ENCODE measurements at regions not wholly inside any gene's neighbourhood (a gene's known extent, or its start where the extent isn't known, plus 50 kb on each side); places are given as distances from the start of the nearest gene placed in this dataset.

GRCh38 chr7:80370587-80370986, 141.3 kb downstream of the GNAT3 start:
- CTCF ChIA-PET: no interaction called here
- DNase-seq (ENCODE audit: low spot score): no peak
- no peak overlapping the region for H3K27ac ChIP-seq
- POLR2A ChIA-PET (ENCODE audit: low non-redundant PET): no interaction called here
- TF ChIP-seq, protein P1, sequence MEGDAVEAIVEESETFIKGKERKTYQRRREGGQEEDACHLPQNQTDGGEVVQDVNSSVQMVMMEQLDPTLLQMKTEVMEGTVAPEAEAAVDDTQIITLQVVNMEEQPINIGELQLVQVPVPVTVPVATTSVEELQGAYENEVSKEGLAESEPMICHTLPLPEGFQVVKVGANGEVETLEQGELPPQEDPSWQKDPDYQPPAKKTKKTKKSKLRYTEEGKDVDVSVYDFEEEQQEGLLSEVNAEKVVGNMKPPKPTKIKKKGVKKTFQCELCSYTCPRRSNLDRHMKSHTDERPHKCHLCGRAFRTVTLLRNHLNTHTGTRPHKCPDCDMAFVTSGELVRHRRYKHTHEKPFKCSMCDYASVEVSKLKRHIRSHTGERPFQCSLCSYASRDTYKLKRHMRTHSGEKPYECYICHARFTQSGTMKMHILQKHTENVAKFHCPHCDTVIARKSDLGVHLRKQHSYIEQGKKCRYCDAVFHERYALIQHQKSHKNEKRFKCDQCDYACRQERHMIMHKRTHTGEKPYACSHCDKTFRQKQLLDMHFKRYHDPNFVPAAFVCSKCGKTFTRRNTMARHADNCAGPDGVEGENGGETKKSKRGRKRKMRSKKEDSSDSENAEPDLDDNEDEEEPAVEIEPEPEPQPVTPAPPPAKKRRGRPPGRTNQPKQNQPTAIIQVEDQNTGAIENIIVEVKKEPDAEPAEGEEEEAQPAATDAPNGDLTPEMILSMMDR (conservative IDR thresholded peaks at IDR 0.05; ENCODE audit: low read depth): no peak

GRCh38 chr7:80369321-80369720, 142.5 kb downstream of the GNAT3 start:
- DNase-seq (ENCODE audit: low spot score): no peak
- no peak overlapping the region for H3K27ac ChIP-seq
- TF ChIP-seq, protein P1 (conservative IDR thresholded peaks at IDR 0.05; ENCODE audit: low read depth): no peak
- POLR2A ChIA-PET (ENCODE audit: low non-redundant PET): no interaction called here
- CTCF ChIA-PET: interaction anchor here (0.7 kb wide), 1 partner anchor 1089 kb away, joined by 8 read pairs; no protein-coding TSS in a partner anchor

- DNase-seq (ENCODE audit: low spot score): no peak
- TF ChIP-seq, protein P1 (conservative IDR thresholded peaks at IDR 0.05; ENCODE audit: low read depth): no peak
- no peak overlapping the region for H3K27ac ChIP-seq
- CTCF ChIA-PET: no interaction called here
- POLR2A ChIA-PET (ENCODE audit: low non-redundant PET): no interaction called here
Observed at GRCh38 chr7:80362677-80363076, 149.2 kb downstream of the GNAT3 start.

DNA sequence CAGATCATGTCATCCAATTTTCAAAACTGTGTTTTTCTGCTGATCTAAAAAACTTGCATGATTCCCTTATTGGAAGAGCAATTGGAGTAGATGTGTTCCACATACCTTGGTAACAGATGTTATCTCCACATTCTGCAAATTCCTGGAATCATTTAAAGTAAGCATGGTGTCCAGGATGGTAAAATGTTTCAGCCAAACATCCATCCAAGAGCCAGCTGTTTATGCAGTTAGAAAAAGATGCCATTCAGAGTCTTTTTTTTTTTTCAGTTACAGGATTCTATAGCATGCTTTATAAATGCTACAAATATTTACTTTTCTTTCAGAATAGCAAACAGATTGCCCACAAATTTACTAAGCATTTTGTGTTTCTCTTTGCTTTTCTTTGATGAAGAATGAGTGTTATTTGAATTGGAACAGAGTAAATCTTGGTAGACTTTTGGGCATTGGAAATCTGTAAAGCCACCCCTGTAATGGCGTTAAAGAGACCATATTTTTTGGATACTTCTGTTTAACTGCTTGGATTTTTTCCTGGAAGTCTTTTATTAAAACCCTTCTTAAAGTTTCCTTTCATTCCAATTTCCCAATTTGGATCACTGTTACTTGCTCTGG, 149.8 kb downstream of the GNAT3 start:
- ChIA-PET POLR2A (ENCODE audit: low non-redundant PET) (no interaction called here), CTCF (interaction anchor here (0.6 kb wide), 1 partner anchor 446 kb away, joined by 4 read pairs; no protein-coding TSS in a partner anchor)
- TF ChIP-seq, protein P1 (conservative IDR thresholded peaks at IDR 0.05; ENCODE audit: low read depth): no peak
- no peak overlapping the region for H3K27ac ChIP-seq
- DNase-seq (ENCODE audit: low spot score): no peak

- TF ChIP-seq, protein P1 (conservative IDR thresholded peaks at IDR 0.05; ENCODE audit: low read depth): no peak
- ChIA-PET POLR2A (ENCODE audit: low non-redundant PET) (no interaction called here), CTCF (no interaction called here)
- H3K27ac ChIP-seq: no peak overlapping the region
- no peak for DNase-seq (ENCODE audit: low spot score)
Observed at GRCh38 chr7:80359476-80359875, 152.4 kb downstream of the GNAT3 start.

DNA sequence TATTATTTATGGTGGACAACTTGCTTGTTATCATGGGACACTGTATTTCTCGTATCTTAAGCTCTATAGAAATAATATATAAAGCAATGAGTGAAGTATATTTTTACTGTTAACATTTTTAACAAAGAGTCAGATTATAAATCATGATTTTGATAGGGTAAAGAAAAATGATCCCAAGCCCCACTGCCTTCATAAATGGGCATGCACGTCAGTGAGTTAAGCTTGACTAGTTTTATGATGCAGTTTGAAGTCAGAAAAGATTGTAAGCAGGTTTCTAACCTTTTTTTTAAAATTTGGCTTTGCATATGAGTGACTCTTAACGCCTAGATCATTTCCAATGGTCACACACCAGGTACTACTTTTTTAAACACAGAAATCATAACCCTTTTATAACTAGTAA, 152.8 kb downstream of the GNAT3 start:
- CTCF ChIA-PET: no interaction called here
- TF ChIP-seq, protein P1 (conservative IDR thresholded peaks at IDR 0.05; ENCODE audit: low read depth): no peak
- DNase-seq (ENCODE audit: low spot score): no peak
- no peak overlapping the region for H3K27ac ChIP-seq
- POLR2A ChIA-PET (ENCODE audit: low non-redundant PET): no interaction called here
